ENCODE measurements at regions not wholly inside any gene's neighbourhood (a gene's known extent, or its start where the extent isn't known, plus 50 kb on each side); places are given as distances from the start of the nearest gene placed in this dataset.

DNA sequence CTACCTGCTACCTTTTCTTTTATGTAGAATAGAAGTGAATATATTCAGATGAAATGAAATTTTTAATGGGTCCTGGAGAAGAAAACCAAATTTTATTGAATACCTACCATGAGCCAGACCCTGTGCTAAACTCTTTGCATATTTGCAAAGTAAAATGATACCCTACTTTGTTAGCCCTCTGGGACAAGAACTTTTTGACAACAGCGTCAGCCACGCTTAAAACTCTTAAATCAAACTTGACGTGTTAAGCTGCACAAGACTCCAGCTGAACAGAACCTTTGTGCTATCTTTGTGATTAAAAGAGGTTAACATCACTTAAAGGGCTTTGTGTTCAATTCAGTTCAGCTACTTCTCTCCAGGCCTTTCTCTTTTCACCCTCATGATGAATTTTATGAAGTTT is 316.5 kb downstream of the MEX3B start:
- FAIRE-seq = peak; percentile 70
- no peaks in the 10 kb centered on the region for H3K36me3 ChIP-seq (ENCODE audit: control insufficient read depth, insufficient read depth, low read length)
- H3K9me1 ChIP-seq (ENCODE audit: control insufficient read depth, insufficient read depth, low read length) = no peaks in the 10 kb centered on the region
- ATAC-seq = no peak
- ChIA-PET CTCF (ENCODE audit: low intra/inter-chr PET ratio) (no interaction called here), POLR2A (no interaction called here)
- WGBS (ENCODE audit: insufficient coverage, low coverage, missing lambda C conversion rate) = 27% methylated on average over 3 of the region's 3 CpGs
- no TSS peak for BruUV-seq (replicated peaks)
- H4K20me1 ChIP-seq (replicated peaks; ENCODE audit: control insufficient read depth, insufficient read depth, low read length) = no peaks in the 10 kb centered on the region
- no peak overlapping the region for H2AFZ ChIP-seq (ENCODE audit: low read depth, low read length)
- H3K9me3 ChIP-seq (replicated peaks; ENCODE audit: control insufficient read depth, insufficient read depth, low read depth, low read length) = no peaks in the 10 kb centered on the region
- no peaks in the 10 kb centered on the region for H3K4me1 ChIP-seq (replicated peaks in 1 of 2; ENCODE audit: control insufficient read depth in 2 of 2, insufficient read depth in 2 of 2, low read length in 2 of 2)
- in situ Hi-C loops (cut with MboI) = no loop called here
- H3K4me3 ChIP-seq = no peak overlapping the region
- H3K79me2 ChIP-seq (ENCODE audit: control insufficient read depth, insufficient read depth, low read length) = no peaks in the 10 kb centered on the region
- no peak for DNase-seq (ENCODE audit: extremely low read depth in 1 of 4, low spot score in 3 of 4)
- TF ChIP-seq MEIS2 (IDR thresholded peaks at IDR 0.05; ENCODE audit: partially characterized antibody) (peak; percentile 79), CCAR2 (IDR thresholded peaks at IDR 0.05; ENCODE audit: low read depth, low read length) (no peak), POU5F1 (IDR thresholded peaks at IDR 0.05; ENCODE audit: borderline replicate concordance, low read depth, low read length, partially characterized antibody) (no peak), ZNF589 (CRISPR knock-in tag; IDR thresholded peaks at IDR 0.05; ENCODE audit: low read depth) (no peak), RBM17 (IDR thresholded peaks at IDR 0.05; ENCODE audit: borderline replicate concordance, low read depth, low read length) (no peak), DNMT1 (IDR thresholded peaks at IDR 0.05) (no peak), ZNF280A (IDR thresholded peaks at IDR 0.05; ENCODE audit: low read depth, partially characterized antibody) (no peak), SIRT6 (IDR thresholded peaks at IDR 0.05; ENCODE audit: low read depth, low read length) (no peak), MAFG (tag; conservative IDR thresholded peaks at IDR 0.05) (no peak), TFAM (CRISPR knock-in tag; conservative IDR thresholded peaks at IDR 0.05) (no peak)
- TF ChIP-seq, protein P1, sequence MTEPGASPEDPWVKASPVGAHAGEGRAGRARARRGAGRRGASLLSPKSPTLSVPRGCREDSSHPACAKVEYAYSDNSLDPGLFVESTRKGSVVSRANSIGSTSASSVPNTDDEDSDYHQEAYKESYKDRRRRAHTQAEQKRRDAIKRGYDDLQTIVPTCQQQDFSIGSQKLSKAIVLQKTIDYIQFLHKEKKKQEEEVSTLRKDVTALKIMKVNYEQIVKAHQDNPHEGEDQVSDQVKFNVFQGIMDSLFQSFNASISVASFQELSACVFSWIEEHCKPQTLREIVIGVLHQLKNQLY (CRISPR knock-in tag; conservative IDR thresholded peaks at IDR 0.05) = no peak
- TF ChIP-seq, protein P2, sequence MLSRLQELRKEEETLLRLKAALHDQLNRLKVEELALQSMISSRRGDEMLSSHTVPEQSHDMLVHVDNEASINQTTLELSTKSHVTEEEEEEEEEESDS (CRISPR knock-in tag; IDR thresholded peaks at IDR 0.05) = no peak
- TF ChIP-seq, protein P3, sequence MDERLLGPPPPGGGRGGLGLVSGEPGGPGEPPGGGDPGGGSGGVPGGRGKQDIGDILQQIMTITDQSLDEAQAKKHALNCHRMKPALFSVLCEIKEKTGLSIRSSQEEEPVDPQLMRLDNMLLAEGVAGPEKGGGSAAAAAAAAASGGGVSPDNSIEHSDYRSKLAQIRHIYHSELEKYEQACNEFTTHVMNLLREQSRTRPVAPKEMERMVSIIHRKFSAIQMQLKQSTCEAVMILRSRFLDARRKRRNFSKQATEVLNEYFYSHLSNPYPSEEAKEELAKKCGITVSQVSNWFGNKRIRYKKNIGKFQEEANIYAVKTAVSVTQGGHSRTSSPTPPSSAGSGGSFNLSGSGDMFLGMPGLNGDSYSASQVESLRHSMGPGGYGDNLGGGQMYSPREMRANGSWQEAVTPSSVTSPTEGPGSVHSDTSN (CRISPR knock-in tag; IDR thresholded peaks at IDR 0.05; ENCODE audit: low read depth) = no peak
- TF ChIP-seq, protein P3 (tag; conservative IDR thresholded peaks at IDR 0.05; ENCODE audit: low read depth) = peak; percentile 65; the same call in 1 of the 2 replicates
- intact Hi-C loops (cut with micrococcal nuclease) = no loop called here
- H3K27ac ChIP-seq (ENCODE audit: extremely low read depth, low read depth, low read length) = no peak overlapping the region
- no peaks in the 10 kb centered on the region for H3K27me3 ChIP-seq (ENCODE audit: control insufficient read depth in 2 of 2, insufficient read depth in 2 of 2, low read length in 2 of 2)
- no peak overlapping the region for H3K4me2 ChIP-seq (ENCODE audit: insufficient read depth, low read length)
- no peak overlapping the region for H3K9ac ChIP-seq (ENCODE audit: insufficient read depth in 1 of 2, low read depth in 2 of 2, low read length in 2 of 2)
